DND-41 (cell line): ENCODE measurements at regions not wholly inside any gene's neighbourhood (a gene's known extent, or its start where the extent isn't known, plus 50 kb on each side); places are given as distances from the start of the nearest gene placed in this dataset.

Source experiments
- EZH2 ChIP-seq: IDR thresholded peaks from 3 replicates; pipeline ENCODE4 v1.6.1; 2012; ENCODE audit warnings: borderline replicate concordance, low read depth, mild to moderate bottlenecking, moderate library complexity, low read length, inconsistent platforms; ENCODE audit not compliant: severe bottlenecking
- TF ChIP-seq, protein P1 (sequence below): IDR thresholded peaks from 2 replicates; pipeline ENCODE4 v1.5.1; 2012; ENCODE audit warnings: borderline replicate concordance, low read length, moderate library complexity, mild to moderate bottlenecking; ENCODE audit not compliant: poor library complexity, severe bottlenecking; ENCODE audit errors: extremely low read depth

DNA sequence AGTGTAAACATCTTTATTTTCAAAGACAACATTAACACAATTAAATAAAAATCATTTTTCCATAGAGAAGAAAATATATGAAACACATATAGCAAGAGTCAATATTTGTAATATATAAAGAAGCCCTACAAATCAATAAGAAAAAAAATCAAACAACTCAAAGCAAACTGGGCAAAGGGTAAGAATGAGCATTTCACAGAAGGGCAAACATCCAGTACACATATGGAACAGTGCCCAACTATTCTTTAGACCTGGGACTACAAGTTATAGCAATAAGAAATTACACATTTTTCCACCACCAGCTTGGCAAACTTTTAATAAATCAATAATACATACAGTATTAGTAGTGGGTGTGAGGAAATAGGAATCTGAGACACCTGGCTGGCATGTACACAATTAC is 324.1 kb downstream of the CYP26B1 start:
- TF ChIP-seq, protein P1, sequence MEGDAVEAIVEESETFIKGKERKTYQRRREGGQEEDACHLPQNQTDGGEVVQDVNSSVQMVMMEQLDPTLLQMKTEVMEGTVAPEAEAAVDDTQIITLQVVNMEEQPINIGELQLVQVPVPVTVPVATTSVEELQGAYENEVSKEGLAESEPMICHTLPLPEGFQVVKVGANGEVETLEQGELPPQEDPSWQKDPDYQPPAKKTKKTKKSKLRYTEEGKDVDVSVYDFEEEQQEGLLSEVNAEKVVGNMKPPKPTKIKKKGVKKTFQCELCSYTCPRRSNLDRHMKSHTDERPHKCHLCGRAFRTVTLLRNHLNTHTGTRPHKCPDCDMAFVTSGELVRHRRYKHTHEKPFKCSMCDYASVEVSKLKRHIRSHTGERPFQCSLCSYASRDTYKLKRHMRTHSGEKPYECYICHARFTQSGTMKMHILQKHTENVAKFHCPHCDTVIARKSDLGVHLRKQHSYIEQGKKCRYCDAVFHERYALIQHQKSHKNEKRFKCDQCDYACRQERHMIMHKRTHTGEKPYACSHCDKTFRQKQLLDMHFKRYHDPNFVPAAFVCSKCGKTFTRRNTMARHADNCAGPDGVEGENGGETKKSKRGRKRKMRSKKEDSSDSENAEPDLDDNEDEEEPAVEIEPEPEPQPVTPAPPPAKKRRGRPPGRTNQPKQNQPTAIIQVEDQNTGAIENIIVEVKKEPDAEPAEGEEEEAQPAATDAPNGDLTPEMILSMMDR: no peak
- no peak for TF ChIP-seq EZH2
